Thyroid gland (tissue), 4 donors: ENCODE measurements at regions not wholly inside any gene's neighbourhood (a gene's known extent, or its start where the extent isn't known, plus 50 kb on each side); places are given as distances from the start of the nearest gene placed in this dataset.

Source experiments
- CTCF ChIP-seq, 6 experiments: fragments of 200-600 bp in 3 of 6; fragments of 450-650 bp in 3 of 6; sonication (generic) in 3 of 6; IDR thresholded peaks; one replicate each; pipeline ENCODE4 v1.5.1; 2016 to 2019; ENCODE audit warnings: antibody characterized with exemption in 6 of 6, mild to moderate bottlenecking in 2 of 6, inconsistent platforms in 1 of 6, moderate library complexity in 1 of 6
- POLR2A ChIP-seq, 2 donors: fragments of 450-650 bp; IDR thresholded peaks; one replicate each; pipeline ENCODE4 v1.6.1; 2017; ENCODE audit warnings: antibody characterized with exemption in 2 of 2, mild to moderate bottlenecking in 2 of 2, moderate library complexity in 1 of 2

GRCh38 chr9:23160491-23160890 lies 665.5 kb downstream of the ELAVL2 start:
- TF ChIP-seq CTCF (IDR thresholded peaks at IDR 0.05) (no peak), POLR2A (IDR thresholded peaks at IDR 0.05) (no peak)
